IPS-NIHi7 (cell line): ENCODE measurements at regions not wholly inside any gene's neighbourhood (a gene's known extent, or its start where the extent isn't known, plus 50 kb on each side); places are given as distances from the start of the nearest gene placed in this dataset.

Source experiments
- DNase-seq: peaks from one replicate; pipeline ENCODE4 v3.0.0; 2012; ENCODE audit warnings: mixed read lengths; ENCODE audit errors: extremely low spot score

DNA sequence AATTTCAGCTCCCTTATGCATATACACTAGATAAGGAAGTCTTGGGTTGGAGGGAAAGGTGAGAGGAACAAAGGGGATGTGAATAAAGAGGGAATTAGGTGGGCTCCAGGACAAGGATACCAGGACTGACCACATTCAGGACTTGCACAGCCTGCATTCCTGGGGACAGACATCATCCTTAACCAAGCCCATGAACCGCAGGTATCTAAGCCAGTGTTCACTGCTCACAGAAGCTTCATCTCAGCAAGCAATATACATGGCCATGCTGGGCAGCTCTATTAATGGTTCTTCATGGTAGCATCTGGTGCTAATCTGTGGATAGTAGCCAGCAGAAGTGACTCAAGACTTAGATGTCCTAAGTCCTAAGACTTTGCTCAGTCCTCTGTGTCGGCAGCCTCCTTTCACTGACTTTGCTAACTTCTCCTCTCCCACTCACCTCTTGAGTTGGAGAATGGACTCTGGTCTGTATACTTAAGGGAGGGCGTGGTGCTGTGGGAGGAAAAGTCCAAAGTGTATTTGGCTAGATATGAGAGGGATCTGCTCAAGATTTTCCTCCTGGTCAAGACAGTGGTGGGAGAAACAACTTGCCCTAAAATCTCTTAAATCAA lies 136.1 kb downstream of the ASCL1 start:
- no peak for DNase-seq

GRCh38 chr12:103097496-103097895 lies 140.0 kb downstream of the ASCL1 start:
- DNase-seq, result no peak

DNA sequence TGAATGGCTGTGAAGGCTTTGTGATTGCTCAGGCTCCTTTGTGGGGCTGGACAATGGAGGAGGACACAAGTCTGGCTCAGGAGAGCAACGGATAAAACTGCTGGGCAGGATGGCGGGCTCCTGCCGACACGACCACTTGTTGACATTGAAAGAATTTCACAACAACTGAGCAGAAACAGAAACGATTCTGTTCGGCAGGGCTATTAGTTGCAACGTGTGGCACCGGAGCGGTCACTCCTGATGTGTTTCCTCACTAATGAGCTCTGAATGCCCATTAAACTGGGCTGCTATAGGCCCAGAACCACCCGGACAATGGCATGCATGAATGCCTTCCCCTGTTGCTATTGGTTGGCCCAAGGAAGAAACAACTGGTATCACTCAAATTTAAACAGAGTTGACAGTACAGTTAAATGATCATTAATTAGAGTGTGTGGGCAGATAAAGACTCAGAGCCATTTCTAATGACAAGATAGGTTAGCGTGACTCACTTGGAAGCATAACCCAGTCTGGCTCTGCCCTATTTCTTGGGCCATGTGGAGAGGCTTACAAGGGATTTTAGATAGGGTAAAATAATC lies 142.9 kb downstream of the ASCL1 start:
- no peak for DNase-seq

DNA sequence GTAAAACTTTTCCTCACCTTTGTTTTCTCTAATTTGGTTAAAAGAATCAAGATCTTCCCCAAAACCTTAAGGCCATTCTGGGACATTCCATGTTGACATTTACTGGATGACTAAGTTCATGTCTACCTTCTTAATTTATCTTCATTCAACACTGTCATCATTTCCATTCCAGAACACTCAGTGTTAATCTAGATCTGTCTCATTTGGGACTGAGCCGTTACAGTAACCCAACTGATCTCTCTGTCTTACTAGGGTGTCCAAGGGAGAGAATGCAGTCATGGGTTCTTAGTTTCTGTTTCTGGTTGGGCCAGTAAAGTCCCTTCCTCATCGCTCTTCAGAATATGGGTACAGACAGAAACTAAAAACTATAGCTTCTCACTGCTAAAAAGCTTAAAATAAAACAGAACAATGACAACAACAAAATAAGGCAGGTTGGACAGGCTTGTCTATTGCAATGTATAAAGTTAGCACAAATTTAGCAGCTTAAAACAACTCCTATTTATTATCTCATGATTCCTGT lies 144.8 kb downstream of the ASCL1 start:
- no peak for DNase-seq

DNA sequence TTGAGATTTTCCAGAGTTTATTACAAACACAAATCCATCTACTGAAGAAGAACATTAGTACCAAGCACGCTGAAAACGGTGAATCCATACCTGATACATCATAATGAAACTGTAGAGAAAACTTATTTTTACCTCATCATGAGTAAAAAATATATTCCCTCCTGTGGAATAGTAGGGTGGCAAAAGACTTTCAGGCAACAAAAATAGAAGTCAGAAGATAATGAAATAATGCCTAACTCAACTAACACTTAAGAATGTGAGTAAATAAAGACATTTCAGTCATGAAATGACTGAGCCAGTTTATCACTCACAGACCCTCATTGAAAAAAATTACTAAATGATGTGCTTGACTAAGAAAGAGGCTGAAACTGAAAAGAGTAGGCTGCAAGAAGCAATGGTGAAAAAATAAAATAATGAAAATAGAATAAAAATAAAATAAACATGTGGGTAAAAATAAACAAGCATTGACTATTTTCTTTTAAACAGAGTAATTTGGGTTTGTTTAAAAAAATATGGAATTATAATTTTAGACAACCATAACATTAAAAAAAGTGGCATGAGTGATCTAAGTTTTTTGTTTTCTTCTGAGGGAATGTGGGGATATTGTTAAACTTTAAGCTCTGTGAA lies 148.6 kb downstream of the ASCL1 start:
- no peak for DNase-seq

- no peak for DNase-seq
Measured at GRCh38 chr12:103109861-103110260, 152.4 kb downstream of the ASCL1 start.

DNA sequence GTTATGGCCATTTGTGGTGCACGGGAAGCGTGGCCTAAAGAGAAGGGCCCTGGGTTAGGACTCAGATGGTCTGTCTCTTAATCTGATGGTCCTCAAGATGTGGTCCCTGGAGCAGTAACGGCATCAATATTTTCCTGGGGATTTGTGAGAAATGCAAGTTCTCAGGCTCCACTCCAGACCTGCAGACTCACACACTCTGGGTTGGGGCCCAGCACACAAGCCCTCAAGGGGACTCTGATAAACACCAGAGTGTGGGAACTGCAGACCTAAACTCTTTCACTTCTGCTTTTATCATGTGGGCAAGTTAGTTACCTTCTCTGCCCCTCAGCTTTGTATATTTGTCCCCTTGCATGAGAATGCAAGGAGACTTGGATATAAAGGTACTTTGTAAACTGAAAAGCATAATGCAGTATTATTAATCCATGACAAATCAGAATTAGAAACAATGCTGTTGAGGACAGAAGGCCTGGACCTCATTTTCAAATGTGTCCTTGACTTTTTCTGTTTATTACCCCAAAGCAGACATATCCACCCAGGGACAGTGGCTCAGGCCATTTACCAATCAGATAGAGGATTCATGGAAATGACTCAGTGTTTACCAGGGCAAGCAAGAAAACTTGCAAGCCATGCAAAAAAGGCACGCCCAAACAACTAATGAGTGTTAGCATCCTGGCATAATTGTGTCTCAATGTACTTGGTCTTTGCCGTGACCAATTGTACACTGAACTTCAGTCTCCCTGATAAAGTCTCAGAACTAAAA lies 157.0 kb downstream of the ASCL1 start:
- no peak for DNase-seq

- no peak for DNase-seq
Measured at GRCh38 chr12:103128862-103129501, 171.5 kb downstream of the ASCL1 start.

DNA sequence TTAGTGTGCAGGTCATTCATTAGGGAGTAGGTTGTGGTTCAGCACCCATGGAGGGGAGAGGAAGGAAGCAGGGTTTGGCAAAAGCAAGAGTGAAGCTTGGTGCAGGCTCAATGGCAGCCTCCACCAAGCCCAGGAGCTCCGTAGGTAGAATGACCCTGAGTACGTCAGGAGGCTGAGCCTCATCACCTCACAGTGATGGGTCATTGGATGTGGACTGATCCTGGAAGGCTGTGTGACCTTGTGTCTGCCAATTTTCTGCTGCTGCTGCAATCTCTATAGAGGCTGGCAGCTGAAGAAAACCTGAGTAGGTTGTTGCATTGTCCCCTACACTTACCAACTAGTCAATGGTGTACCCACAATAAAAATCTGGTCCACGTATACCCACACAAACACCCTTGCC lies 173.1 kb downstream of the ASCL1 start:
- no peak for DNase-seq

DNA sequence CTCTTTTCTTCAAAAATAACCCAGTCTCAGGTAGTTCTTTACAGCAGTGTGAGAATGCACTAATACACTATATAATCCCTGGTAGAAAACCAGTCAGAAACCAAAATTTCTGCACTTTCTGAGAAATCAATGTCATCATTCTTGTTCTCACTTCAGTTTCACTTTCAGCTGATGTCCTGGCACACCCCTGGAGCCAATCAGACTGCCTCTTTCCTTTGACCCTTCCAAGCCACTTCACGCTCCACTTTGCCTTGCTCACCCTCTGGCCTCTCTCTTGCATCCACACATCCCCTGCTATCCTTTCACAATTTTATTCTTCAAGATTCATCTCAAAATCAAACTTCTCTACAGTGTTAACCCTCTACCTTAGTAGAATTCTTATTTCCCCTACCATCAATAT lies 181.1 kb downstream of the ASCL1 start:
- no peak for DNase-seq

- no peak for DNase-seq
Measured at GRCh38 chr12:103139876-103140275, 182.4 kb downstream of the ASCL1 start.

DNA sequence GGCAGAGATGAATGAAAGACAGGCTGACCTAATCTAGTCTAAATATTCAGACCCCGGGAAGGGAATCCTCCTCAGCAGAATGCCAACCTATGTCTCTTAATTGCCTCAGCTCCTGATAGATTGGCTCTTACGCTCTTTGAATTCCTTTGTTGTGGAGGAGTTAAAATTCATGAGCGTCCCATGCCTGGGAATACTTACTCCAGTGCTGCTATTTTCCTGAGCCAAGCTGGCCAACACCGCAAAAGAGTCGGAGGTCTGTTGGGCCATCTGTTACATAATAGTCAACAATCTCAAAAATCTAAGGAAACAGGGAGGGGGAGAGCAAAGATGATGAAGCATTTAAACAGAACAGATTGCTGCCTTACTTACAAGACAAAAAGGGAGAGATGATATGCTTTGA lies 182.8 kb downstream of the ASCL1 start:
- DNase-seq, result no peak

DNA sequence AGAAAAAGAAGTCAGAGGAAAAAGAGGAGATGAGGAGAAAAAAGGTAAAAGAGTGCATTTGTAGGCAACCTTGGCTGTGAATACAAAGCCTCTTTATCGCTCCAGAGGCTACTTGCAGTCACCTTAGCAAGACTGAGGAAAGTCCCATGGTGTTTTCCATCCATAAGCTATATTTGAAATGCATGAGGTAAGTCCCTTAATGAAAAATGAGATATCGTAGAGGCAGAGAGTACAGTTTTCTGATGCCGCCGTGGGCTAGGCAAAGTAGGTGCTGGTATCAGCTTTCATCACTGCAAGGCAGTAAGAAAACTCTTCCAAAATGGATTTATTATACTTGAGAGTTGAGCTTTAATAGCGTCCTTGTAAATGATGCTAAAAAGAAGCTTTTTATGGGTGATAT lies 186.8 kb downstream of the ASCL1 start:
- no peak for DNase-seq

DNA sequence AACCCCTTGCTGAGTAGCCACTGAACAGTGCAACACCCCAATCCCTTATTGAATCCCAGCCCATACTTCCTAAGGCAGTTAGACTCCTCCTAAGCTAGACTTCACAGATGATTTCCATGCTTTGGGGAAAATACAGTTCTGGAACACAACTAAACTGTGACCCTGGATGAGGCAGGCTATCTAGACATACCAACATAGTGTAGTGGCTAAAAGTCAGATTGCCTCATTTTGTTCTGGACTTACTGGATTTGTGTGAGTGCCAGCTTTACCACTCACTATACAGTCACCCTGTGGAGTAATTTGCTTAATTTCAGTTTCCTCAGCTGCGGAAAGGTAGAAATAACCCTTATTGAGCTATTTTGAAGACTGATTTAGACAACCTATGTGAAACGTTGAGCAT lies 203.1 kb downstream of the ASCL1 start:
- DNase-seq, result no peak

- DNase-seq, result no peak
Measured at GRCh38 chr12:103161582-103162362, 204.3 kb downstream of the ASCL1 start.

DNA sequence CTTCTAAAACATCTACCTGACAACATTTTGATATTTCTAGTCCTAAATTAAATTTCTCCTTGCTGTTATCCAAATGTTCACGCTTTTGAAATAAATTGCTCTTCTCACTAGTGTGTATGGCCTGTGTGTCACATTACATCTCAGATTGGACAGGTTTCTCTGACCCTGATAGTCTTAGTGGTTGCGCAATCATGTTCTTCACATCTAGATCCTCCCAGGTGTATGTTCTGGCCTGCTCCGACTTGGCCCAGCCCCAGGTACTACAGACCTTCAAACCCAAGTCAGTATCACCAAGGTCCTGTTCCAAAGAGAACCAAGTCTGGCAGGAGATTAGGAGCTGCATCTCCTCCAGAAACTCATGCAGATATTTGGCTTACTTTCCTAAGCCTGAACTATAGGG lies 209.5 kb downstream of the ASCL1 start:
- no peak for DNase-seq

DNA sequence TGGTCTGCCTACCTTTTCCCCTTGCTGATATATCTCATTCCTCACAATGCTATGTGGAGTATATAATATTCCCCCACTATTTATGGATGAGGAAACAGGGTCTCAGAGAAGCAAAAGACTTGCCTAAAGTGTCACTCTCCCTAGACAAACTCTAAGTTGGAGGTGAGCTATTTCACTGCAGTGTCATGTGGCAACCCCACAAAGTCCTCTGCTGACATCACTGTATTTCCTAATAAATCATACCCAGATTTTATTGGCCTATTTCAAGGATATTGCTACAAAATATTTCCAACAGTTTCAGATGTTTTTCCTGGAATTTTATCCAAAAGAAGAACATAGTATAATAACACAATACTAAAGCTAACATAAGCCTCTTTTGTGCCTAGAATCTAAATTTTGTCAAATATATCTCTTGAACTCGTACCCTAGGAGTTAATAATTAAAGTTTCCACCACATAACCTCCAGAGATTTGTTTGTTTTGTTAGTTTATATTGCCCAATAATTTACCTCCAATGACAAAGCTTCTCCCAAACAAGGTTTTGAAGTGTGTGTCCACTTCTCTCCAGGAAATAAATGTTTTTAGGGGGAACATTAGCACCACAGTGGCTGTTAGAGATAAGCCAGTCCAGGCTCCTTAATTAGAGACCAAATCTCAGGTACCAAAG lies 215.1 kb downstream of the ASCL1 start:
- no peak for DNase-seq

GRCh38 chr12:103175625-103176024 lies 218.2 kb downstream of the ASCL1 start:
- no peak for DNase-seq

- no peak for DNase-seq
Measured at GRCh38 chr12:103177639-103178255, 220.3 kb downstream of the ASCL1 start.

GRCh38 chr12:103178366-103179080 lies 221.0 kb downstream of the ASCL1 start:
- no peak for DNase-seq
